Heart right ventricle (tissue), 16 donors: ENCODE measurements at regions not wholly inside any gene's neighbourhood (a gene's known extent, or its start where the extent isn't known, plus 50 kb on each side); places are given as distances from the start of the nearest gene placed in this dataset.

Experiments
- ATAC-seq, 8 donors: fragments of 200-7000 bp; cut with Tn5 transposase; one replicate each; pipeline ENCODE4 v1.9.1; 2020; ENCODE audit warnings: mild to moderate bottlenecking in 8 of 8, moderate library complexity in 8 of 8, moderate number of reproducible peaks in 1 of 8
- DNase-seq, 2 donors: peaks; one replicate each; pipeline ENCODE4 v3.0.0-alpha.2; 2020
- H3K27ac ChIP-seq, 10 donors: fragments of 200-600 bp; sonication (generic) in 2 of 10; one replicate each; pipeline versions ENCODE4 v1.5.0 to v1.8.0; 2020 to 2022; ENCODE audit warnings: mild to moderate bottlenecking in 3 of 10
- H3K27me3 ChIP-seq, 7 donors: fragments of 200-600 bp; one replicate each; pipeline ENCODE4 v1.8.0; 2021 to 2022; ENCODE audit warnings: mild to moderate bottlenecking in 2 of 7
- H3K36me3 ChIP-seq, 9 donors: fragments of 200-600 bp; sonication (generic) in 1 of 9; one replicate each; pipeline versions ENCODE4 v1.5.0 to v1.8.0; 2020 to 2022; ENCODE audit warnings: mild to moderate bottlenecking in 2 of 9
- H3K4me1 ChIP-seq, 9 donors: fragments of 200-600 bp; sonication (generic) in 1 of 9; one replicate each; pipeline versions ENCODE4 v1.5.0 to v1.8.0; 2020 to 2022; ENCODE audit warnings: mild to moderate bottlenecking in 4 of 9
- H3K4me3 ChIP-seq, 10 donors: fragments of 200-600 bp; sonication (generic) in 2 of 10; one replicate each; pipeline versions ENCODE4 v1.5.0 to v1.8.0; 2020 to 2022; ENCODE audit warnings: mild to moderate bottlenecking in 7 of 10, moderate library complexity in 2 of 10
- H3K9me3 ChIP-seq, 11 donors: fragments of 200-600 bp in 10 of 11; sonication (generic) in 2 of 11; one replicate each; pipeline versions ENCODE4 v1.5.0 to v1.8.0; 2013 to 2022; ENCODE audit warnings: mild to moderate bottlenecking in 2 of 11, control low read depth in 1 of 11, moderate library complexity in 1 of 11
- WGBS, 2 donors: extraction: QIAGEN DNeasy Blood & Tissue Kit; methylation state at CpG; one replicate each; pipeline ENCODE4 v1.1.7; 2013; ENCODE audit warnings: inconsistent platforms in 1 of 2; 5-methylcytosine and 5-hydroxymethylcytosine counted together
- intact Hi-C, 10 donors: fragments of 100-400 bp; cut with DNase I; formaldehyde crosslinking; loops; one replicate each; pipeline versions ENCODE4 v1.11.1 to v1.14.2; 2022
- TF ChIP-seq, protein P1 (sequence below), 9 donors: fragments of 200-600 bp; sonication (generic) in 2 of 9; IDR thresholded peaks; one replicate each; pipeline versions ENCODE4 v1.5.0 to v1.8.0; 2021 to 2022; ENCODE audit warnings: antibody characterized with exemption in 9 of 9, mild to moderate bottlenecking in 5 of 9, moderate library complexity in 1 of 9
- donor health status: Arrhythmogenic right ventricular cardiomyopathy.
- donor health status: ischemic (EF 13 %, LVEDD 7.1; RV severe dilation, severe dysfunction).
- donor health status: healthy with polysubstance abuse.
- donor health status: DM: no; HTN: yes; CAD: no.
- donor health status: DM: no; HTN: no; CAD: no.
- donor health status: ischemic (EF 25% LVEDD 6.9; RV normal size, moderate dysfunction).
- donor health status: ischemic (EF 25% LVEDD 5.7; RV mildly dilated, moderate dysfunction).
- donor health status: healthy.
- donor health status: DM: yes; HTN: yes; CAD: no.
- donor health status: Ischemic cardiomyopathy.
- donor health status: ischemic (EF 35%, LVEDD 5.7; RV mildly dilated, moderate dysfunction).
- donor health status: nonischemic (EF 11% LVEDD 7.7; RV severe dilation, severe dysfunction).
- donor health status: DM: yes; HTN: yes; CAD: no.
- donor health status: PGD.
- donor health status: ischemic (EF 29% LVEDD 5.4; RV normal size, mild dysfunction).
- donor health status: nonischemic (EF 23%, LVEDD 6.1; RV moderate dilation, normal function).

DNA sequence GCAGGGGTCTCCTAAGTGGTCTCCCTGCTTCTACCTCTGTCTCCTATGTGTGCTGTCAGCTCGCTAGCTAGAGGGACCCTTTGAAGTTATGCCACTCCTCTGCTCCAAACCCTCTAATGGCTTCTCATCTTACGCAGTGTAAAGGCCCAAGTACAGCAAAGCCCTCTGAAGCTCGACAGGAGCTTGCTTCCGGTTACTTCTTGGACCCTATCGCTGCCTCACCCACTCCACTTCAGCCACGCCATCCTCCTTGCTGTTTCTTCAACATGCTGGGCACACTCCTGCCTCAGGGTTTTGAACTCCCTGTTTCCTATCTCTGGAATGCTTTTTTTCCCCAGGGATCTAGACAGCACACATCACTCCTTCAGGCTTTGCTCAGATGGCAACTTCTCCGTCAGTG is 102.3 kb upstream of the F3 start:
- WGBS, 2 donors: 85 to 88% methylated on average over 7 of the region's 7 CpGs

DNA sequence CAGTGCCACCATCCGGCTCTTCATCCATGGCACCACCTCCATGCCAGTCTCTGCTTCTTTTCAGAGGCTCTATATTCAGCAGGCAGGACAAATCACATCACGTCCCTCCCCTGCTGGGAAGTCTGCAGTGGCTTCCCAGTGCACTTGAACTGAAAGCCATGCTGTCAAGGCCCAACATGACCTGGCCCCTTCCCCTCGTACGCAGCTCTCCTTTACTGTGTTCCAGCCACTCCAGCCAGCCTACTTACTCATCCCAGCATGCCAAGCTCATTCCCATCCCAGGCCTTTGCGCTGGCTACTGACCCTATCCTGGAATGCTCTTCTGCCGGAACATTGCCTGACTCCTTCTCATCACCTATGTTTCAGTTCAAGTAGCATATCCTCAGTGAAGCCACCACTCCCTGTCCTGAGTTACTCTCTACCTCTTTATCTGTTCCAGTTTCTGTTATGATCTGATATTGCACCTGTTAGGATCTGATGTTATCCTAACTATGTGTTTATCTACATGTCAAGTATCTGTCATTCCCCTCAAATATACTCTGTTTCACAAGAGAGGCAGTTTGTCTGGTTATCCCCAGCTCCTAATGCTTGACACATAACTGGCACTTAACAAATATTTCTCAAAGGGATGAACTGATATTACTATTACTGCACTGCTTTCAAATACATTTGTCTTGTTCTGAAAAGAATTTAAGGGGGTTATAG is 101.2 kb upstream of the F3 start:
- intact Hi-C loops: no loop called here
- H3K27ac ChIP-seq: no peak overlapping the region
- ATAC-seq (peak in 5 of 8 donors; percentile 34 to 90 (median 61)), DNase-seq (no peak)
- peaks cover 0 to 14% (median 0%) of the 10 kb centered on the region in 11 donors for H3K9me3 ChIP-seq
- no peaks in the 10 kb centered on the region for H3K27me3 ChIP-seq
- TF ChIP-seq, protein P1, sequence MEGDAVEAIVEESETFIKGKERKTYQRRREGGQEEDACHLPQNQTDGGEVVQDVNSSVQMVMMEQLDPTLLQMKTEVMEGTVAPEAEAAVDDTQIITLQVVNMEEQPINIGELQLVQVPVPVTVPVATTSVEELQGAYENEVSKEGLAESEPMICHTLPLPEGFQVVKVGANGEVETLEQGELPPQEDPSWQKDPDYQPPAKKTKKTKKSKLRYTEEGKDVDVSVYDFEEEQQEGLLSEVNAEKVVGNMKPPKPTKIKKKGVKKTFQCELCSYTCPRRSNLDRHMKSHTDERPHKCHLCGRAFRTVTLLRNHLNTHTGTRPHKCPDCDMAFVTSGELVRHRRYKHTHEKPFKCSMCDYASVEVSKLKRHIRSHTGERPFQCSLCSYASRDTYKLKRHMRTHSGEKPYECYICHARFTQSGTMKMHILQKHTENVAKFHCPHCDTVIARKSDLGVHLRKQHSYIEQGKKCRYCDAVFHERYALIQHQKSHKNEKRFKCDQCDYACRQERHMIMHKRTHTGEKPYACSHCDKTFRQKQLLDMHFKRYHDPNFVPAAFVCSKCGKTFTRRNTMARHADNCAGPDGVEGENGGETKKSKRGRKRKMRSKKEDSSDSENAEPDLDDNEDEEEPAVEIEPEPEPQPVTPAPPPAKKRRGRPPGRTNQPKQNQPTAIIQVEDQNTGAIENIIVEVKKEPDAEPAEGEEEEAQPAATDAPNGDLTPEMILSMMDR (IDR thresholded peaks at IDR 0.05): no peak
- WGBS, 2 donors: 72 to 82% methylated on average over 6 of the region's 6 CpGs
- peaks cover 0 to 1% (median 0%) of the 10 kb centered on the region in 9 donors for H3K4me1 ChIP-seq
- no peak overlapping the region for H3K4me3 ChIP-seq
- H3K36me3 ChIP-seq: no peaks in the 10 kb centered on the region

More for the DNA sequence above, 102.3 kb upstream of the F3 start:
- intact Hi-C loops: no loop called here
- DNase-seq: no peak
- H3K36me3 ChIP-seq: no peaks in the 10 kb centered on the region
- H3K27ac ChIP-seq: no peak overlapping the region
- H3K4me3 ChIP-seq: no peak overlapping the region
- H3K27me3 ChIP-seq: no peaks in the 10 kb centered on the region
- peaks cover 0 to 14% (median 0%) of the 10 kb centered on the region in 11 donors for H3K9me3 ChIP-seq
- H3K4me1 ChIP-seq: peaks cover 0 to 12% (median 0%) of the 10 kb centered on the region in 9 donors
- no peak for ATAC-seq
- TF ChIP-seq, protein P1 (IDR thresholded peaks at IDR 0.05): no peak

DNA sequence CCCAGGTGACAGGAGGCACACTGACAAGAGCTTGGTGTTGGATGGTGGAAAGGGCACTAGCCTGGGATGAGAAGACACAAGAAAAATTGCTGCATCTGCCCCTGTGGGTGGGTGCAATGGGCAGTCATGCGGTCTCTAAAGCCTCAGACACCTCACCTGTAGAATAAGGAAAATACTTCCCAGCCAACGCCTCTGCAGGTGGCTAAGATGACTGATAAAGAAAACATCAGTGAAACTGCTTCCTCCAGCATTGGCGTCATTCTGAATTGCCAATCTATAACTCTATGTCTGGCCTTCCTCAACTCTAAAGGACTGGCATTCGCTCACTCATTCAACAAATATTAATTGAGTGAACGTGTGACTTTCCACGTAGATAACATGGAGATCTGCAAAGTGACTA is 100.4 kb upstream of the F3 start:
- ATAC-seq: no peak
- H3K4me1 ChIP-seq: no peaks in the 10 kb centered on the region
- TF ChIP-seq, protein P1 (IDR thresholded peaks at IDR 0.05): no peak
- WGBS, 2 donors: 87 to 93% methylated on average over 6 of the region's 6 CpGs
- intact Hi-C loops: no loop called here
- no peak for DNase-seq
- H3K36me3 ChIP-seq: no peaks in the 10 kb centered on the region
- H3K9me3 ChIP-seq: peaks cover 0 to 14% (median 0%) of the 10 kb centered on the region in 11 donors
- H3K27ac ChIP-seq: no peak overlapping the region
- H3K4me3 ChIP-seq: no peak overlapping the region
- H3K27me3 ChIP-seq: no peaks in the 10 kb centered on the region

DNA sequence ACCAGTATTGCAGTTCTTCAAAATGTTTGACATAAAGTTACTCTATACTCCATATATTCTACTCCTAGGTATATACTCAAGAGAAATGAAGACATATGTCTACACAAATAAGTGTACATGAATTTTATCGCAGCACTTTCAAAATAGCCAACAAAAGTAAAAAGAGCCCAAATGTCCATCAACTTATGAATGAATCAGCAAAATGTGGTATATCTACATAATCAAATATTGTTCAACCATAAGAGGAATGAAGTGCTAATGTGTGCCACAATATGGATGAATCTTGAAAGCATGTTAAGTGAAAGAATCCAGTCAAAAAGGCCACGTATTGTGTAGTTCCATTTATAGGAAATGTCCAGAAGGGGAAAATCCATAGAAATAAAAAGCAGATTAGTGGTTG is 98.6 kb upstream of the F3 start:
- DNase-seq (no peak), ATAC-seq (no peak)
- intact Hi-C loops: no loop called here
- 88 to 97% methylated on average over 2 of the region's 2 CpGs for WGBS, 2 donors
- Histone ChIP-seq H3K27ac (no peak overlapping the region), H3K36me3 (no peaks in the 10 kb centered on the region), H3K4me1 (no peaks in the 10 kb centered on the region), H3K9me3 (peaks cover 0 to 14% (median 0%) of the 10 kb centered on the region in 11 donors), H3K27me3 (no peaks in the 10 kb centered on the region), H3K4me3 (no peak overlapping the region)
- TF ChIP-seq, protein P1 (IDR thresholded peaks at IDR 0.05): no peak
